Fibroblast of upper back skin (primary cell): ENCODE measurements at regions not wholly inside any gene's neighbourhood (a gene's known extent, or its start where the extent isn't known, plus 50 kb on each side); places are given as distances from the start of the nearest gene placed in this dataset.
"Not testable (repeated sequence)": the region's sequence is repeated elsewhere in the genome, so short reads cannot be mapped to it uniquely, and the experiment has no call there.

Experiments
- DNase-seq: peaks from one replicate; pipeline ENCODE4 v3.0.0-alpha.2; 2013

- DNase-seq, result not testable (repeated sequence)
Measured at GRCh38 chr6:100223952-100224351, 229.9 kb upstream of the MCHR2 start.

GRCh38 chr6:100220543-100220942 lies 226.5 kb upstream of the MCHR2 start:
- DNase-seq, result no peak

- peak; percentile 86 for DNase-seq
Measured at GRCh38 chr6:100217225-100218012, 223.4 kb upstream of the MCHR2 start.

GRCh38 chr6:100216760-100217159 lies 222.7 kb upstream of the MCHR2 start:
- DNase-seq, result no peak

GRCh38 chr6:100212131-100212530 lies 218.1 kb upstream of the MCHR2 start:
- DNase-seq, result no peak

- DNase-seq, result no peak
Measured at GRCh38 chr6:100210137-100211117, 216.4 kb upstream of the MCHR2 start.

GRCh38 chr6:100209323-100210136 lies 215.5 kb upstream of the MCHR2 start:
- DNase-seq, result no peak

- DNase-seq, result peak; percentile 98
Measured at GRCh38 chr6:100203400-100203799, 209.4 kb upstream of the MCHR2 start.

- peak; percentile 99 for DNase-seq
Measured at GRCh38 chr6:100202417-100203194, 208.6 kb upstream of the MCHR2 start.

GRCh38 chr6:100196214-100196982 lies 202.4 kb upstream of the MCHR2 start:
- not testable (repeated sequence) for DNase-seq

- not testable (repeated sequence) for DNase-seq
Measured at GRCh38 chr6:100195244-100195643, 201.2 kb upstream of the MCHR2 start.

- no peak for DNase-seq
Measured at GRCh38 chr6:100194535-100194934, 200.5 kb upstream of the MCHR2 start.

- no peak for DNase-seq
Measured at GRCh38 chr6:100188754-100189153, 194.7 kb upstream of the MCHR2 start.

- DNase-seq, result peak; percentile 60
Measured at GRCh38 chr6:100186552-100186951, 192.5 kb upstream of the MCHR2 start.

GRCh38 chr6:100185615-100186014 lies 191.6 kb upstream of the MCHR2 start:
- DNase-seq, result no peak

GRCh38 chr6:100184473-100184872 lies 190.4 kb upstream of the MCHR2 start:
- no peak for DNase-seq

GRCh38 chr6:100182313-100182712 lies 188.3 kb upstream of the MCHR2 start:
- no peak for DNase-seq

- no peak for DNase-seq
Measured at GRCh38 chr6:100181309-100181708, 187.3 kb upstream of the MCHR2 start.

GRCh38 chr6:100179576-100179975 lies 185.6 kb upstream of the MCHR2 start:
- DNase-seq, result no peak

- no peak for DNase-seq
Measured at GRCh38 chr6:100177956-100178355, 183.9 kb upstream of the MCHR2 start.
